ENCODE measurements at regions not wholly inside any gene's neighbourhood (a gene's known extent, or its start where the extent isn't known, plus 50 kb on each side); places are given as distances from the start of the nearest gene placed in this dataset.
"Not testable (repeated sequence)": the region's sequence is repeated elsewhere in the genome, so short reads cannot be mapped to it uniquely, and the experiment has no call there.

DNA sequence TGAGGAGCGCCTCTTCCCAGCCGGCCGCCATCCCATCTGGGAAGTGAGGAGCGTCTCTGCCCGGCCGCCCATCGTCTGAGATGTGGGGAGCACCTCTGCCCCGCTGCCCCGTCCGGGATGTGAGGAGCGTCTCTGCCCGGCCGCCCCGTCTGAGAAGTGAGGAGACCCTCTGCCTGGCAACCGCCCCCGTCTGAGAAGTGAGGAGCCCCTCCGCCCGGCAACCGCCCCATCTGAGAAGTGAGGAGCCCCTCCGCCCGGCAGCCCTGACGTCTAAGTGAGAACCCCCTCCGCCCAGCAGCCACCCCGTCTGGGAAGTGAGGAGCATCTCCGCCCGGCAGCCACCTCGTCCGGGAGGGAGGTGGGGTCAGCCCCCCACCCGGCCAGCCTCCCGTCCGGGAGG is 319.9 kb upstream of the EPHA4 start:
- not testable (repeated sequence) for H3K36me3 ChIP-seq (ENCODE audit: control insufficient read depth, insufficient read depth, low read length); H3K27me3 ChIP-seq (ENCODE audit: control insufficient read depth, insufficient read depth, low read length); H3K4me3 ChIP-seq (ENCODE audit: low read depth, low read length); H3K4me1 ChIP-seq (ENCODE audit: control insufficient read depth, insufficient read depth, low read length); H3K9me3 ChIP-seq (ENCODE audit: control insufficient read depth, insufficient read depth, low read depth, low read length); H3K9ac ChIP-seq (ENCODE audit: low read length); H3K27ac ChIP-seq (ENCODE audit: low read depth, low read length)

GRCh38 chr2:221883976-221884375 is 311.9 kb upstream of the EPHA4 start:
- H3K4me1 ChIP-seq (ENCODE audit: control insufficient read depth, insufficient read depth, low read length) = no peaks in the 10 kb centered on the region
- H3K9ac ChIP-seq (ENCODE audit: low read length) = no peak overlapping the region

GRCh38 chr2:221876016-221876415 is 303.9 kb upstream of the EPHA4 start:
- no peak overlapping the region for H3K4me3 ChIP-seq (ENCODE audit: low read depth, low read length)
- peaks cover 4% of the 10 kb centered on the region; the same call in 1 of the 2 replicates for H3K9me3 ChIP-seq (ENCODE audit: control insufficient read depth, insufficient read depth, low read depth, low read length)
- no peaks in the 10 kb centered on the region for H3K27me3 ChIP-seq (ENCODE audit: control insufficient read depth, insufficient read depth, low read length)
- no peaks in the 10 kb centered on the region for H3K4me1 ChIP-seq (ENCODE audit: control insufficient read depth, insufficient read depth, low read length)
- H3K36me3 ChIP-seq (ENCODE audit: control insufficient read depth, insufficient read depth, low read length) = no peaks in the 10 kb centered on the region
- no peak overlapping the region for H3K27ac ChIP-seq (ENCODE audit: low read depth, low read length)
- H3K9ac ChIP-seq (ENCODE audit: low read length) = no peak overlapping the region

More at GRCh38 chr2:221883976-221884375, 311.9 kb upstream of the EPHA4 start:
- no peak overlapping the region for H3K27ac ChIP-seq (ENCODE audit: low read depth, low read length)
- H3K9me3 ChIP-seq (ENCODE audit: control insufficient read depth, insufficient read depth, low read depth, low read length) = no peaks in the 10 kb centered on the region
- no peaks in the 10 kb centered on the region for H3K36me3 ChIP-seq (ENCODE audit: control insufficient read depth, insufficient read depth, low read length)
- no peaks in the 10 kb centered on the region for H3K27me3 ChIP-seq (ENCODE audit: control insufficient read depth, insufficient read depth, low read length)
- no peak overlapping the region for H3K4me3 ChIP-seq (ENCODE audit: low read depth, low read length)

DNA sequence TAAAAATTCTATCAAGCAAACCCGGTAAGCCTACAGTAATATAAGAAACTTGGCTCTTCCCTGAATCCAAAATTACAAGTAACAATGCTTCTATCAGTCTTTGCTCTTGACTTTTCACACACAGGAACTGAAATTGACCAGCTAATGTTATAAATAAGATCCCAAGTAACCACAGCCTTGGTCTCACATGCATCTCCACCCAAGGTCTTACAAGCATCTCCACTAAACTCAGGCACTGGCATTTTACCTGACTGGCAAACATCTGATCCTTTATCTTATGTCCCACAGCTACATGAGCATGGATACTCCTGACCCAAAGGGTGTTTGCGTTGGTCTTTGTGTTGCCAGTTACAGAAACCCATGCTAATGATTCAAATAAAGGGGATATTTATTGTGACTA is 302.3 kb upstream of the EPHA4 start:
- Histone ChIP-seq H3K36me3 (ENCODE audit: control insufficient read depth, insufficient read depth, low read length) (no peaks in the 10 kb centered on the region), H3K9ac (ENCODE audit: low read length) (no peak overlapping the region), H3K27me3 (ENCODE audit: control insufficient read depth, insufficient read depth, low read length) (no peaks in the 10 kb centered on the region), H3K9me3 (ENCODE audit: control insufficient read depth, insufficient read depth, low read depth, low read length) (peaks cover 7% of the 10 kb centered on the region; the same call in 1 of the 2 replicates), H3K4me1 (ENCODE audit: control insufficient read depth, insufficient read depth, low read length) (no peaks in the 10 kb centered on the region), H3K4me3 (ENCODE audit: low read depth, low read length) (no peak overlapping the region), H3K27ac (ENCODE audit: low read depth, low read length) (no peak overlapping the region)

DNA sequence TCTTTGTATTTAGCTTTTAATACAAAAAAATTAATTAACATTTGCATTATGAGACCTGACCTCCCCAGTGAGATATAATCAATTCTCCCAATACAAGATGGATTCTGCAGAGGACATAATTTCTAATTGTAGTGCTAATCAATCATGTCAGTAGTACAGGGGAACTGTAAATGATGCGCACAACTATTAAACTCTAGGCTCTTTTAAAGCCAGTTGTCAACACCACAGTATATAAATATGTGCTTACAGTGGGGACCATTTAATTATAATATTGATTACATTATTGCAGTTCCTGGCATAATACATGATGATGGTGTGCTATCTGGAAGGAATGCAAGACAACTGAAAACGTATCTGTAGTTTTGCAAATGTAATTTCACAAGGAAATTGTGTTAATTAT is 285.6 kb upstream of the EPHA4 start:
- H3K4me1 ChIP-seq (ENCODE audit: control insufficient read depth, insufficient read depth, low read length) = no peaks in the 10 kb centered on the region
- H3K9ac ChIP-seq (ENCODE audit: low read length) = no peak overlapping the region
- H3K4me3 ChIP-seq (ENCODE audit: low read depth, low read length) = no peak overlapping the region
- no peaks in the 10 kb centered on the region for H3K27me3 ChIP-seq (ENCODE audit: control insufficient read depth, insufficient read depth, low read length)
- no peaks in the 10 kb centered on the region for H3K36me3 ChIP-seq (ENCODE audit: control insufficient read depth, insufficient read depth, low read length)
- H3K27ac ChIP-seq (ENCODE audit: low read depth, low read length) = no peak overlapping the region
- no peaks in the 10 kb centered on the region for H3K9me3 ChIP-seq (ENCODE audit: control insufficient read depth, insufficient read depth, low read depth, low read length)

GRCh38 chr2:221853297-221853696 is 281.2 kb upstream of the EPHA4 start:
- no peaks in the 10 kb centered on the region for H3K36me3 ChIP-seq (ENCODE audit: control insufficient read depth, insufficient read depth, low read length)
- no peak overlapping the region for H3K9ac ChIP-seq (ENCODE audit: low read length)
- H3K4me1 ChIP-seq (ENCODE audit: control insufficient read depth, insufficient read depth, low read length) = no peaks in the 10 kb centered on the region
- H3K9me3 ChIP-seq (ENCODE audit: control insufficient read depth, insufficient read depth, low read depth, low read length) = no peaks in the 10 kb centered on the region
- no peak overlapping the region for H3K4me3 ChIP-seq (ENCODE audit: low read depth, low read length)
- no peak overlapping the region for H3K27ac ChIP-seq (ENCODE audit: low read depth, low read length)
- H3K27me3 ChIP-seq (ENCODE audit: control insufficient read depth, insufficient read depth, low read length) = no peaks in the 10 kb centered on the region

- H3K4me3 ChIP-seq (ENCODE audit: low read depth, low read length) = no peak overlapping the region
- no peaks in the 10 kb centered on the region for H3K4me1 ChIP-seq (ENCODE audit: control insufficient read depth, insufficient read depth, low read length)
- H3K27me3 ChIP-seq (ENCODE audit: control insufficient read depth, insufficient read depth, low read length) = no peaks in the 10 kb centered on the region
- H3K9ac ChIP-seq (ENCODE audit: low read length) = no peak overlapping the region
- no peak overlapping the region; the same call in 1 of the 2 replicates for H3K27ac ChIP-seq (ENCODE audit: low read depth, low read length)
- no peaks in the 10 kb centered on the region for H3K9me3 ChIP-seq (ENCODE audit: control insufficient read depth, insufficient read depth, low read depth, low read length)
- no peaks in the 10 kb centered on the region for H3K36me3 ChIP-seq (ENCODE audit: control insufficient read depth, insufficient read depth, low read length)
Observed at GRCh38 chr2:221851531-221852045, 279.5 kb upstream of the EPHA4 start.

DNA sequence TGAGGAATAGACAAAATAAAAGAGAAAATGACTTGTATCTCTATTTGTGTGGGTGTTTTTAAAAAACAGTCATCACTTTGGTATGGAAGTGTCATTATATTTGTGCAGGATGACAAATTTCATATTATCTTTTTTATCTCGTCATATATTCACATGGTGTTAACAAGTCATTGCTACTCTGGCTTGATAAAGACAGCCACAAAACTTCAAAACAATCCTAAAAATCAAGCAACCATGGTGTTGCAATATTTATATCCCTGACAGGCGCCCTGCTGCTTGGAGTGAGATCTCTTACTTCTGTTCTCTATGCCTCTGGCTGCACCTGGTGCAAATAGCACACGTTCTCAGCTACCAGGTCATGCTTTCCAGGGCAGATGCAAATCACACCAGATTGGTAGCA is 278.0 kb upstream of the EPHA4 start:
- Histone ChIP-seq H3K27ac (ENCODE audit: low read depth, low read length) (no peak overlapping the region), H3K4me3 (ENCODE audit: low read depth, low read length) (no peak overlapping the region), H3K4me1 (ENCODE audit: control insufficient read depth, insufficient read depth, low read length) (no peaks in the 10 kb centered on the region), H3K36me3 (ENCODE audit: control insufficient read depth, insufficient read depth, low read length) (no peaks in the 10 kb centered on the region), H3K27me3 (ENCODE audit: control insufficient read depth, insufficient read depth, low read length) (no peaks in the 10 kb centered on the region), H3K9me3 (ENCODE audit: control insufficient read depth, insufficient read depth, low read depth, low read length) (no peaks in the 10 kb centered on the region), H3K9ac (ENCODE audit: low read length) (no peak overlapping the region)

- Histone ChIP-seq H3K9me3 (ENCODE audit: control insufficient read depth, insufficient read depth, low read depth, low read length) (no peaks in the 10 kb centered on the region), H3K27me3 (ENCODE audit: control insufficient read depth, insufficient read depth, low read length) (no peaks in the 10 kb centered on the region), H3K27ac (ENCODE audit: low read depth, low read length) (no peak overlapping the region), H3K9ac (ENCODE audit: low read length) (no peak overlapping the region), H3K4me3 (ENCODE audit: low read depth, low read length) (no peak overlapping the region), H3K4me1 (ENCODE audit: control insufficient read depth, insufficient read depth, low read length) (no peaks in the 10 kb centered on the region), H3K36me3 (ENCODE audit: control insufficient read depth, insufficient read depth, low read length) (no peaks in the 10 kb centered on the region)
Observed at GRCh38 chr2:221848286-221848685, 276.2 kb upstream of the EPHA4 start.

DNA sequence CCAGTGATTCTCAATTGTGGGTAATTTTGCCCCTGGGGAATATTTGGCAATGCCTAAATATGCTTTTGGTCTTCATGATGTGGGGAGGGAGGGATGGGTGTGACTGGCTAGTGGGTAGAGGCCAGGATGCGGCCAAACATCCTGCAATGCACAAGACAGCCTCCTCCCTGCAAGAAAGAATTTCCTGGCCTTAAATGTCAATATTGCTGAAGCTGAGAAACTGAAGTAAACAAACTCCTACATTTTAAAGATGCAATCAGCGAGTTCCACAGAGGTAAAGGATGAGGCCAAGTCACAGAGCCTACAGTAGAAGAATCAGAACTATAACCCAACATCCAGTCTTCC is 272.9 kb upstream of the EPHA4 start:
- Histone ChIP-seq H3K4me1 (ENCODE audit: control insufficient read depth, insufficient read depth, low read length) (no peaks in the 10 kb centered on the region), H3K9ac (ENCODE audit: low read length) (no peak overlapping the region), H3K9me3 (ENCODE audit: control insufficient read depth, insufficient read depth, low read depth, low read length) (no peaks in the 10 kb centered on the region; the same call in 1 of the 2 replicates), H3K4me3 (ENCODE audit: low read depth, low read length) (no peak overlapping the region), H3K36me3 (ENCODE audit: control insufficient read depth, insufficient read depth, low read length) (no peaks in the 10 kb centered on the region), H3K27ac (ENCODE audit: low read depth, low read length) (no peak overlapping the region), H3K27me3 (ENCODE audit: control insufficient read depth, insufficient read depth, low read length) (no peaks in the 10 kb centered on the region)

- Histone ChIP-seq H3K4me3 (ENCODE audit: low read depth, low read length) (no peak overlapping the region), H3K27ac (ENCODE audit: low read depth, low read length) (no peak overlapping the region), H3K27me3 (ENCODE audit: control insufficient read depth, insufficient read depth, low read length) (no peaks in the 10 kb centered on the region), H3K9me3 (ENCODE audit: control insufficient read depth, insufficient read depth, low read depth, low read length) (no peaks in the 10 kb centered on the region; the same call in 1 of the 2 replicates), H3K9ac (ENCODE audit: low read length) (no peak overlapping the region), H3K36me3 (ENCODE audit: control insufficient read depth, insufficient read depth, low read length) (no peaks in the 10 kb centered on the region), H3K4me1 (ENCODE audit: control insufficient read depth, insufficient read depth, low read length) (no peaks in the 10 kb centered on the region)
Observed at GRCh38 chr2:221844212-221845020, 272.3 kb upstream of the EPHA4 start.

Data from HUES6 (cell line).